ENCODE measurements at regions not wholly inside any gene's neighbourhood (a gene's known extent, or its start where the extent isn't known, plus 50 kb on each side); places are given as distances from the start of the nearest gene placed in this dataset.

DNA sequence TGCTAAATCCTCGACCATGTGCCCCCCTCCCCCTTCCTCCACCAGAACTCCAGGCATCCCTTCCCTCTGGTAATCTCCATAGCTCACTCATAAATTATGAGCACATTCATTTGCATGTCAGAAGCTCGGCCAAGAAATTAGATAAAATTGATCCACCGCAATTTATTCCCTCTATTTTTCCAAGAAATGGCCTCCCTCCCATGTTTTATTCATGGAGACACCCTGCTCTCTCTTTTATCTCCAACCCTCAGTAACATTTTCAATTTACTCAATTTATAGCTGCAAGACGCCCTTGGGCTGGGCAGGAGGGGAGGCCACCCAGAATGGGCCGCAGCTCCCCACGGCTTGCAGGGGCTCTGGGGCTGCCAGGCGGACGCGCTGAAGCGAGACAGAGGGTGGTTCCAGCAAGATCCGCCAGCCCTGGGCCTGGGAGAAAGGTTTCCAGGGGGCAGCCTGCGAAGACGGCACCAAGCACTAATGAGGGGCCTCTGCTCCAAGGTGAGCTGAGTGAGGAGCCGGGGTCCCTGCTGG lies 54.7 kb upstream of the ZNF423 start:
- DNase-seq (ENCODE audit: extremely low read depth in 1 of 2, low read depth in 1 of 2): no peak

DNA sequence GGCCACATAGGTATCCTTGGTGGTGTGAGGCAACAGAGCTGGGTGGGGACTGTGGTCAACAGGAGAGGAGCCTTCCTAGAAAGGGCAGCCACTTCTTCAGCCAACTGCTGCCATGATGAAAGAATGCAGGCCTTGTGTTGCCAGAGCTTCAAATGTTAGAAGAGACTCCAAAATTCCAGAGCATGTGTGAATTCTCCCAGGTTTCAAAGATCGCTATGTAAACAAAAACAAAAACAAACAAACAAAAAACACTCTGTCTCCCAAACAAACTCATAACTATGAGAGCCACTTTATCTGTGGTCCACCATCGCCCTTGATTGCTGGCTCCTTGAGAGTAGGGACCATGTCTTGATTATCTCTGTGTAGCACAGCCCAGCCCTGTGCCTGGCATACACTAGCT lies 55.5 kb upstream of the ZNF423 start:
- DNase-seq (ENCODE audit: extremely low read depth in 1 of 2, low read depth in 1 of 2): no peak

DNA sequence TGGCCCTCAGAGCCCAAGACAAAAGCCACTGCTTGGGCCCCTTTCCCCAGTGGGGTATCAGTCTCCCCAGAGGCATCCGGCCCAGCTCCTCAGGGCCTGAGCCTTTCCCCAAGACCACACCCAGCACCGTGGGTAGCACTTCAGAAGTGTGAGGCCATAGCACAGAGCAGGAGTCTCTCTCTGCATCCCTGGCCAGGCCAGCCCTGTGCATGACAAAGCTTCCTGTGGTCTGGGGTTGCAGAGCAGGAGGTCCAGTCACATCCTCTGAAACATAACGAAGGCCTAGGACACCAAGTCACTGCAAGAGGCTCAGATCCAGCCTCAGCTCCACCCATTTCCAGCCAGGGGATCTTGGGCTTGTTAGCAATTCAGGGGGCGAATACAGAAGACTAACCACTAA lies 56.8 kb upstream of the ZNF423 start:
- DNase-seq (ENCODE audit: extremely low read depth in 1 of 2, low read depth in 1 of 2): no peak

DNA sequence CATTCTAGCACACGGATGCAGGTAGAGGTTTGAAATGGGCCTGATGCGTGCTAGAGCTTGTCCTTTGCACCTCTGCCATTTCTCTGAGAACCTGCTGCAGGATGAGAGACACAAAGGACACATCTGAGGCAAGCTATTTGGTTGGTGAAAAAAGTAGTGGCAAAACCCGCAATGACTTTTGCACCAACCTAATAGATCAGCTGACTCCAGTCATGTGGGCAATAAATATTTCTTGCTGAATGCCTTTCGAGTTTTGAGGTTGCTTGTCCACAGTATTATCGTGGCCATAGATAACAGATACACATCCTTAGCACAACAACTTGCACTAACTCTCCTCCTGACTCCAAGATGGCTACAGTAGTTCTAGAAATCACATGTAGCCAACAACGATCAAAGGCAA lies 57.8 kb upstream of the ZNF423 start:
- DNase-seq (ENCODE audit: extremely low read depth in 1 of 2, low read depth in 1 of 2): no peak

DNA sequence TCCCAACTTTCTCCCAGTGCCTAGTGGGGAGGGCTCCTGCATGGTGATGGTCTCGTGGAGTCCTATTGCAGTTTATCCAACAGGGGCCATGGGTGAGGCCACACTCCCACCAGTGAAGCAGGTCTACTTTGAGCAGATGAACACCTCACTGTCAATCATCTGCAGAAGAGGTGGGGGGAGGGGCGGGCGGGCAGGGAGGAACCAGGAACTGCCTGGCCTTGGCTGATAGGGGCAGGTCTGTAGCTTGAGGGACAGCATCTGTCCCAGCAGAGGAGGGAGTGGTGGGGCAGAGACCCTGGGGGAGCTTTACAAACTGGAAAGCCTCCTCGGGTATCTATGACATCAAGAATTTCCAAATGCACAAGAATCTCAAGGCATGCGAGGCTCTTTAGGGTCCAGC lies 58.7 kb upstream of the ZNF423 start:
- DNase-seq (ENCODE audit: extremely low read depth in 1 of 2, low read depth in 1 of 2): no peak

DNA sequence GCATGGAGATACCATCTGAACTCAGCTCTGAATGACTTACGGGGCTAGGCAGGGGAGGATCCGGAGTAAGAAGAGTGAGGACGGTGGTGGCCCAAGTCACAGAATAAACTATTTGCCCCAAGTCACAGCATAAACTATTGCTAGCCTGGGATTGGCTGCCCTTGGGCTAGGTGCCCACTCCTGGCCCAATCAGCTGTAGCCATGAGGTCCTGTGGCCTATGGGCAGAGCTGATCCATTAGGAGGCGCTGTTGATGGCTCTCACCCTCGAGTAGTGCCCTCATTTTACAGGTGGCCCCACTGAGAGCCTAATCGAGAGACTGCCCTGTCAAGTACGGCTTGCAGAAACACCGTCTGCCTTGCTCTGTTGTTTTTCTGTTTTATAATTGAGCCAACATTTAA lies 62.3 kb upstream of the ZNF423 start:
- no peak for DNase-seq (ENCODE audit: extremely low read depth in 1 of 2, low read depth in 1 of 2)

DNA sequence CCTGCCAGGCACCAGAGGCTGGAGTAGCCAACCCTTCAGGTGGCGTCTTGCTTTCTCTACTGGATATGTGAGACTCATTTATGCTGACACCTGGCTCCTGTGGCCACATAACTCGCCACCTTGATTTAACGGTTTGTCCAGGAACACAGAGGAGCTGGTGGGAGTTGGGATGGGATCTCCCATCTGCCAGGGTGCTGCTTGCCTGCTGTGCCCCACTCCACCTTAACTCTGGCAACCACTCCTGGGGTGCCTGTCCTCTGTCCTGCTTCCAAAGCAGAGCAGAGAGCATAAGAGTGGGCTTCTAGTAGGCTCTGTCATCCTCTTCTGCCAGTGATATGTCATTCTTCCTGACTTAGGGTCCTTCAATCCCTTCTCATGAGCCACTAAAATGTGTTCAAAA lies 63.4 kb upstream of the ZNF423 start:
- no peak for DNase-seq (ENCODE audit: extremely low read depth in 1 of 2, low read depth in 1 of 2)

DNA sequence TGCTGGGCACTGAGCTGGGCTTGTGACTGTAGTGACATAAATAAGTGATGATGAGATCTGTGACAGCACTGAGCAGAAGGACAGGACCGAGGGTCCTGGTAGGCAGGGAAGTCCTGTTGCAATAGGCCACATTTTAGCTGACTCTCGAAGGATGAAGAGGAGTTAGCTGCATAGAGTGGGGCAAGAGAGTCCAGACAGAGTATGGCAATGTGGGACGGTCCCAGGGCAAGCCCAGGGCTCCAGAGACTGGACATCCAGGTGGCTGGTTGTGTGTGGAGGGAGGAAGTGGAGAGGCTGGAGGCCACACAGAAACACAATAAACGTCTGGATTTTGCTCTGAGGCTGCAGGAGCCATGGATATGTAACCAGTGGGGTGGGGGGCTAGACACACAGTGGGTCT lies 64.5 kb upstream of the ZNF423 start:
- no peak for DNase-seq (ENCODE audit: extremely low read depth in 1 of 2, low read depth in 1 of 2)

DNA sequence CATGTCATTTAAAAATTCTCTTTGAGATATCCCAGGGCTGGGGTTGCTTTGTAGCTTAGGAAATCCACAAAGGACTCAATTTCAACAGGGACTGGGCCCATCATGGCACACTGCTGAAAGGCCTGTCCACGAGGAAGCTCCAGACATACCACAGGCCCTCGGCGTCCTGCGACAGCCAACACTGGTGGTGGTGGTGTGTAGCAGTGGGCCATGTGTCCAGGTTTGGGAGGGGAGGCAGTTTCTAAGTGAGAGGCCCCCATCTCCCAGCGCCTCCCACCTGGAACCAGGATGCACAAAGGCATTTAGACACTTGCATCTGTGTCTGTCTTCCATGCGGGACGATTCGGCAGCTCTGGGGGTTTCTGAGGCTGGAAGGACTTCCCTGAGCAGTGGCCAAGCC lies 65.2 kb upstream of the ZNF423 start:
- DNase-seq (ENCODE audit: extremely low read depth in 1 of 2, low read depth in 1 of 2): no peak

DNA sequence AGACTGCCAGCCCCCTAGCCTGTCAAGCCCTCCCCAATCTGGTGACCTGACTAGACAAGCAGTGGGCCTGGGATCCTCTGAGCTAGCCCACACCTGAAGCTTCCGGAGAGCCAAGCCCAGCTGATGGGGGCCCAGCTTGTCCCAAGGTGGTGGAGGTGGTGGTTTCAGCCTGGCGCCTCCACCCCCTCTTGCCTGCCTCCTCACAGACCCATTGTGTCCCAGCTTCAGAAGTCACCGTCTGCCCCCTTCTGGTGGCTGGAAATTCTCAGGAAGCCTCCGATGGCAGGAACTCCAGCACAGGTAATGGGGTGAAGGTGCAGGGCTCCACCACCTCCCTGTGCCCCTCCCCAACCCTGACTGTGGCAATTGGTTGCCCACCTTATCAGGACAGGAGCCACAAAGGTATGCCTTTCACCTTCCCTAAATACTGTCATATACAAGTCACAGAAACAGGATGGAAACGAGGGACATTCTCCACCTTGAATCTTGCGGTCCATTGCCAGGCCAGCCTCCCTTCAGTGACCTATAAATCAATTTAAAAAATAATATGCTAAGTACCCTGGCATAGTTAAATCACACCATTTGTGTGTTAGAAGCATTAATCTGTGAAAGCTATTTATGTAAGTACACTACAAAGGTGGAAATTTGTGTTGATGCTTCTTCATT lies 66.0 kb upstream of the ZNF423 start:
- DNase-seq (ENCODE audit: extremely low read depth in 1 of 2, low read depth in 1 of 2): peak in 1 of 2 donors; percentile 32

DNA sequence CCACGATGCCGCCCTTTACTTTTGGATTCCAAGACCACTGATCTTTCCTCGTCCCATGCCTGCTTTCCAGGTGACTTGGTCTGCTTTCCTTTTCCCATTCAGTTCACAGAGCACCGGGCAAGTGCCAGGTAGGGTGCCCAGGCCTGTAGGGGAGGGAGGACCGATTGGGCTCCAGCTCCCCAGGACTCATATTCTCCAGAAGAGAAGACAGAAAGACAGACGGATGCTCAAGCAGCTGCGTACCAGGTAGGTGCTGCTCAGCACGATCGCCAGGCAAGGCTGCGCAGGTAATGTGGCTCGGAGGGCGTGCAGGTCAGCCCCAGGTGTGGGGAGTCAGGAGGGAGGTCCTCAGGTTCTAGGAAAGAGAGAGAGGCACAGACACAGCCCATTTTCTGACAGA lies 67.5 kb upstream of the ZNF423 start:
- no peak for DNase-seq (ENCODE audit: extremely low read depth in 1 of 2, low read depth in 1 of 2)

DNA sequence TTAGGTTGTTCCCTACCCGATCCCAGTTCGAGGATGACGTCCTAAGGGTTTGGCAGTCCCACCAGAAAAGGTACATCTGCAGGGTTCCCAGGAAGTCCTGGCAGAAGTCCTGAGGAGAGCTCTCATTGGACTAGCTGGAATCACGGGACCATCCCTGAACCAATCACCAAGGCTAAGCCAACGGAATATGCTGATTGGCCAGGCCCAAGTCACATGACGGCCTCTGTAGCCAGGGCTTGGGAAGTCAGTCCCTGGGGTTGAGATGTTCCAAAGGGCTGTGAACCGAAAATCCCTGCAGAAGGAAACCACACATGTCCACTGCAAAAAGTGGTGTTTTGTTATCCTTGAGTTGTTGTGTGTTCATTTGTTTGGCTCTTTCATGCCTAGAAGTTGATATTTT lies 68.2 kb upstream of the ZNF423 start:
- no peak for DNase-seq (ENCODE audit: extremely low read depth in 1 of 2, low read depth in 1 of 2)

DNA sequence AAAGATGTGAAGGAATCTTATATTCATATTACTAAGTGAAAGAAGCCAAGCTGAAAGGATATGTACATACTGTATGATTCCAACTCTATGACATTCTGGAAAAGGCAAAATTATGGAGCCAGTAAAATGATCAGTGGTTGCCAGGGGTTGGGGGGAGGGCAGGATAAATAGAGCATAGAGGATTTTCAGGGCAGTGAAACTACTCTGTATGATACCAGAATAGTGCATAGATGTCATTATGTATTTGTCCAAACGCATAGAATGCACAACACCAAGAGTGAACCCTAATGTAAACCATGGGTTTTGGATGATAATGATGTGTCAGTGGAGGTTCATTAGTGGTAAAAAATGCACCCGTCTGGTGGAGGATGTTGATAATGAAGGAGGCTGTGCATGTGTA lies 71.0 kb upstream of the ZNF423 start:
- no peak for DNase-seq (ENCODE audit: extremely low read depth in 1 of 2, low read depth in 1 of 2)

DNA sequence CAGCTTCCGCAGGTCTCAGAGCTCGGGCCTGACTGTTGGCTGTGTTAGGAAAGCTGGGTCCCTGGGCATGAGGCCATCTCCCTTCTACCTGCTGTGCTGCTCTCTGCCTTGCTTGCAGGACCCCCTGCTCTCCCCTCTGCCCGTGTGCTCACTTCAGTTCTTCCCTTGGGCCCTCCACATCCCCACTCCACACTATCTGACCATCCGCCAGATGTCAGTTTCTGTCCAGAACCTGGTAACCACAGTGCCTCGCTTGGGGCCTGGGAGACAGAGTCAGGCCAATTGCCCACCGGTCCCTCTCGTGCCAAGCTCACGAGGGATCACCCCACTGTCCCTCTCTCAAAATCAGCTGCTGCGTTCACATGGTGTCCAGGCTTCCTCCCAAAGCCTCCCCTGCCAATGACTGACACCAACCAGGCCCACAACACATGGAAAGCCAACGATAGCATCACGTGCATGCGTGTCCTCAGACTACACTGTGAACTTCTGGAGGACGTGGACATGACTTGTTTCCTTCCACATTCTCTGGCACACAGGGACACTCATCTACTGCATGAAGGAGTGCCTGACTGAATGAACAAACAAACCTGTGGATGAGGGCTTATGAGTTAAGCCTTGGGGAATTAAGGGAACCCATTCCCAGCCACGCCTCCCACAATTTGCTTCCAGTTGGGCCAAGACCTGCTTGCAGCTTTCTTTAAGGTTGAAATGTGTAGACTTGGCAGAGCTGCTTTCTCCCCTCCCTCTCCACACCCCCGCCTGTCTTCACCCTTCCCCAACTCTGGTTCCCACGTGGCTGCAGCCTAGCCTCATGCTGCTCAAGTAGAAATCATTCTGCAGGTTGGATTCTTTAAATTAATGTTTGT lies 72.5 kb upstream of the ZNF423 start:
- DNase-seq (ENCODE audit: extremely low read depth in 1 of 2, low read depth in 1 of 2): no peak

DNA sequence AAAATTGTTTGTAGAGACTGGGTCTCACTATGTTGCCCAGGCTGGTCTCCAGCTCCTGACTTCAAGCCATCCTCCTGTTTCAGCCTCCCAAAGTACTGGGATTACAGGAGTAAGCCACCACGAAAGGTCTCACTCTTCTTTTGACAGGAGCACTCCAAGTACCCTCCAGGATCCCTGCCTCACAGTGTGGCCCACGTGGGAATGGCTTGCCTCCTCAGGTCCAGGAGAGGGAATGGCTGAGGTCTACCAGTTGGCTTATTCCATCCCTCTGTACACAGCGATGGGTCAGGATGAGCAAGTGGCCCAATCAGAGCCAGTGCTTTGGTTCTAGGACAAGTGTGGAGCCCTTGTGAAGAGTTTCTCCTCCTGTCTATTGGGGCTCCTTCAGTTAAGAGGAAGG lies 73.7 kb upstream of the ZNF423 start:
- no peak for DNase-seq (ENCODE audit: extremely low read depth in 1 of 2, low read depth in 1 of 2)

DNA sequence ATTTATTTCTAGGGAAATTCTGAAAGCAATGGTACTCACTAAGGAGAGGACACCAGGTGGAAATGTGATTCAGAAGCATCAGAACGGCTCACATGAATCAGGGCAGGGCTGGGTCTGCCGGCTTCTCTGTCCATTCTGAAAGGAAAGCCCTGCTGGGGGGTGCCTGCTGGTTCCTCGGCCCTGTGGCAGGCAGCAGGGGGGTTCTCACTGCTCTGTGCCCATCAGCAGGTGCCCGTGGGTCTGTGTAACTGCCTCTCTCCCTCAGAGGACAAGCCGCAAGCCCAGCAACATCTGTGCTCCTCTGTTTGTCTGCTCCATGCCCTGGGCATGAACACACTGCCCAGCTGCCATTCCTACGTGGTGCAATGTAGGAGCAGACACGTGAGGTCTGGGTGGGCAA lies 74.9 kb upstream of the ZNF423 start:
- DNase-seq (ENCODE audit: extremely low read depth in 1 of 2, low read depth in 1 of 2): no peak

DNA sequence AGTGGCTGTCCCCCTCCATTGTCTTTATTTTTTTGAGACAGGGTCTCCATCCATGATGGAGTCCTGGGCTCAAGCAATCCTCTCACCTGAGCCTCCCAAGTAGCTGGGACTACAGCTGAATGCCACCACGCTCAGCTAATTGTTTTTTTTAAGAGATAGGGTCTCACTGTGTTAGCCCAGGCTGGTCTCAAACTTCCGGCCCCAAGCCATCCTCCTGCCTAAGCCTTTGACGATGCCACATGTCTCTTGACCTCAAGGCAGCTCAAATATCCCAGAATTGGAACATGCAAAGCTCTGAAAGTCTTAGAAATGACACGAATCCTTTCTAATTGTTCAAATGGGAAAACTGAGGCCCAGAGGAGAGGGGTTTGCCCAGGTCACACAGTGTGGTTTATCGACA lies 75.4 kb upstream of the ZNF423 start:
- DNase-seq (ENCODE audit: extremely low read depth in 1 of 2, low read depth in 1 of 2): no peak

DNA sequence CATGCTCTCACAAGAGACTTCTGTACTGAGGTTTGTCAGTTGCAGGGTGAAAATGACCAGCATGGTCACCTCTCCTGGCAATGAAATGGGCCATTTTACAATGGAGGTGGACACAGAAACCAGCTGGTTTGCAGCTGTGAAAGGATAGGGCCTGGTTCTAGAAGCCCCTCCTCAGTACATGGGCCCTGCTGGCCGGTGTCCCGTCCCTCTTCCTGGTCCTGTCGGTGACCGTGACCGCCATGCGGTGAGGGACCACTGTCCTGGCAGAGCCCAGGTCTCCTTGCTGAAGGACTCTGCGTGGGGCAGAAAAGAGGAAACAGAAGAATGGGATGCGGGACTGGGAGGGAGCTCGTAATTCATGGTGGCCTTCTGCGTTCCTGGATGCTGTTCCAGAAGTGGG lies 76.0 kb upstream of the ZNF423 start:
- no peak for DNase-seq (ENCODE audit: extremely low read depth in 1 of 2, low read depth in 1 of 2)

DNA sequence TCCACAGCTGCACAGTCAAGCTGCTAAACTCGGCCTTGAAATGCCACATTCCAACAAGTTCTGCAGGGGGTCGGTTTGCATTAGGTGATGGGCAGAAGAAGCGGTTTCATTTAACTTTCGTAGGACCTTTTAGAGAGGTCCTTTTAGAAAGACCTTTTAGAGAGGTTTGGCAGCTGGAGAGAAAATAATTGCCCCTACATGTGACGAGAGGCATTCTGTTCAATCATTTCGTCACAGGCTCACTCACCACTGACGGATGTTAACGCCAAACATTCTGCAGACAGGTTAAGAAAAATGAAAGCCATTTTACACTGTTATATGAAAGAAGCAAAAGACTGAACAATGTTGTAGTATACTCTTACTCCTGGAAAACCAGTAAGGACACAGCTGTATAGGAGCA lies 76.5 kb upstream of the ZNF423 start:
- no peak for DNase-seq (ENCODE audit: extremely low read depth in 1 of 2, low read depth in 1 of 2)

DNA sequence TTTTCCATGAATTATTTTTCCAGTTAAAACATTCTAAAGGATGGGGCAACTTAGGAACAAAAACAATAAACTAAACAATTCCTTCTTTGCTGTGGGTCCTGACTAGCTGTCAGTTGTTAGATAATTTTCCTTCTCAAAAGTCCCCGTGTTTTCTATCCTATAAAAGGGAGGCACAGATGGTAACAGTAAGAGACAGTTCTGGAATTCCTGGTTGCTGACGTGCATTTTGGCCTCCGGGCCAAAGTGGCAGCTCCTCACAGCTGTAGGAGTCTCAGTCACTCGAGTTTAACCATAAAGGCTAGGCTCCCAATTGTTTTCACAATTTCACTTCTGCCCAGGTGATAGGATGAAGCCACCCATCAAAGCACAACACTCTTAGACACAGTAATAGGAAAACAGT lies 77.0 kb upstream of the ZNF423 start:
- no peak for DNase-seq (ENCODE audit: extremely low read depth in 1 of 2, low read depth in 1 of 2)

DNA sequence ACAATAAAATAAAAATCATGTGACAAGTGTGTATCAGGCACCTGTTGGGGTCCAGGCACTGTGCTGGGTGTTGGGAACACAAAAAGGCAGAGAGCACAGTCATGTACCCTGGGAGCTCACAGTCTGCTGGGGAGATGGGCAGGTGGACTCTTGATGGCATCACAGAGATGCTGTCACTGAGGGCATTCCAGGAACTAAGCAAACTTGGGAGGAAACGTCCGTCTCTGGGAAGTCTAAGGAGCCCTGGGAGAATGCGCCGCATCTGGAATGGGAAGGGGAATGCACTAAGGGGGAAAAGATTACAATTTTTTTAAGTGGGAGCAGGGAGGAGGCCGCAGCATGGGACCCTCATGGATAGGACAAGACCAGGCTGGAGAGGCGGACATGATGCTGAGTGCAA lies 80.9 kb upstream of the ZNF423 start:
- DNase-seq (ENCODE audit: extremely low read depth in 1 of 2, low read depth in 1 of 2): no peak

DNA sequence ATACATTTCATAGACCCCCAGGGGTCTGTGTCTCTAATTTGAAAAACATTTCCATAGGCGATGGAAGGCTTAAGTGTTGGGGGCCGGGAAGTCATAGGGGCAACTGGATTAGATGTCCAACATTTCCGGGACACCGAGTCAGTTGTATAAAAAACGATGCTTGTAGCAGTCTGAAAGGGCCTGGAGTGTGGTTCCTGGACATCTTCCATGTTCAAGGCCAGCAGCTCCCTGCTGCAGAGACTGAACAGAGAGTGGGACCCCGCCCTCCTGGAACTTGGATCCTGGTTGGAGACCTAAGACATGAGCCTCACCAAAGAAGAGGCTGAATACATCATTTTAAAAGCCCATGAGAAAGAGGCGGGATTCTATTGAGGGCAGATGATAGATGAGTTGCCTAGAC lies 82.0 kb upstream of the ZNF423 start:
- DNase-seq (ENCODE audit: extremely low read depth in 1 of 2, low read depth in 1 of 2): no peak
